Endothelial cell of umbilical vein (primary cell): ENCODE measurements at regions not wholly inside any gene's neighbourhood (a gene's known extent, or its start where the extent isn't known, plus 50 kb on each side); places are given as distances from the start of the nearest gene placed in this dataset.

Experiments used
- BruUV-seq: library from RNA; stranded (reverse); fragments of 400-500 nt; replicated peaks from 2 replicates; lab custom pipeline; 2021; lab: Mats Ljungman, UMichigan
- CTCF ChIA-PET: fragments of 300-600, 350-600 bp; sonication (Branson Sonifier 250); formaldehyde crosslinking; loops from one replicate; lab custom pipeline; 2021; ENCODE audit warnings: antibody characterized with exemption, inconsistent platforms; lab: Charles Lee
- POLR2A ChIA-PET: fragments of 300-600, 350-600 bp; sonication (Branson Sonifier 250); formaldehyde crosslinking; loops from one replicate; lab custom pipeline; 2021; ENCODE audit warnings: antibody characterized with exemption, inconsistent platforms; lab: Charles Lee
- DNase-seq: peaks from one replicate; pipeline ENCODE4 v3.0.0-alpha.2; 2011; ENCODE audit warnings: low read depth, low spot score
- FAIRE-seq: peaks from 2 replicates; lab custom pipeline; 2011; peaks lifted over from hg19 to GRCh38; lab: Jason Lieb, UNC
- H2AFZ ChIP-seq: 2 replicates; pipeline ENCODE4 v1.6.0; 2012; ENCODE audit warnings: low read depth, low read length, control low read depth, inconsistent platforms
- H3K27ac ChIP-seq: 2 replicates; pipeline ENCODE4 v1.5.1; 2011; ENCODE audit warnings: low read depth, mild to moderate bottlenecking, control low read depth, low read length, moderate library complexity; ENCODE audit not compliant: insufficient read depth
- H3K27me3 ChIP-seq, 2 experiments: 2 replicates each; pipeline versions ENCODE4 v1.6.0 to v1.6.1; 2011; ENCODE audit warnings: low read length in 2 of 2, mixed read lengths in 1 of 2; ENCODE audit not compliant: control insufficient read depth in 2 of 2, insufficient read depth in 2 of 2
- H3K36me3 ChIP-seq, 2 experiments: 2 replicates in 1 of 2; 3 replicates in 1 of 2; pipeline ENCODE4 v1.5.1; 2011; ENCODE audit warnings: low read length in 2 of 2, mild to moderate bottlenecking in 1 of 2, moderate library complexity in 1 of 2; ENCODE audit not compliant: control insufficient read depth in 2 of 2, insufficient read depth in 2 of 2; ENCODE audit errors: extremely low read depth in 1 of 2
- H3K4me1 ChIP-seq: 3 replicates; pipeline ENCODE4 v1.5.1; 2011; ENCODE audit warnings: mild to moderate bottlenecking, low read length; ENCODE audit not compliant: control insufficient read depth, insufficient read depth; ENCODE audit errors: extremely low read depth
- H3K4me2 ChIP-seq: 2 replicates; pipeline ENCODE4 v1.6.1; 2011; ENCODE audit warnings: low read length, control low read depth, mixed read lengths; ENCODE audit not compliant: insufficient read depth
- H3K4me3 ChIP-seq, 3 experiments: fragments of 200-600 bp in 1 of 3; sonication (generic), shearing (Covaris generic) in 1 of 3; replicated peaks in 1 of 3; 2 replicates each; pipeline ENCODE4 v1.5.1; 2011 to 2016; ENCODE audit warnings: control low read depth in 3 of 3, low read length in 3 of 3, mild to moderate bottlenecking in 2 of 3, inconsistent platforms in 1 of 3, low read depth in 1 of 3, moderate library complexity in 1 of 3; ENCODE audit not compliant: insufficient read depth in 1 of 3
- H3K79me2 ChIP-seq: 2 replicates; pipeline ENCODE4 v1.6.0; 2012; ENCODE audit warnings: low read length, inconsistent platforms; ENCODE audit not compliant: control insufficient read depth, insufficient read depth
- H3K9ac ChIP-seq: replicated peaks from 2 replicates; pipeline ENCODE3; 2011; ENCODE audit warnings: low read length, control low read depth; ENCODE audit not compliant: insufficient read depth; ENCODE audit errors: extremely low read depth
- H3K9me1 ChIP-seq: replicated peaks from 3 replicates; pipeline ENCODE4 v1.6.0; 2011; ENCODE audit warnings: mild to moderate bottlenecking, low read length; ENCODE audit not compliant: control insufficient read depth, insufficient read depth; ENCODE audit errors: extremely low read depth
- H3K9me3 ChIP-seq: replicated peaks from 2 replicates; pipeline ENCODE4 v1.5.1; 2012; ENCODE audit warnings: low read length, inconsistent platforms; ENCODE audit not compliant: control insufficient read depth, insufficient read depth
- H4K20me1 ChIP-seq: replicated peaks from 2 replicates; pipeline ENCODE3; 2011; ENCODE audit warnings: mild to moderate bottlenecking, low read length; ENCODE audit not compliant: control insufficient read depth, insufficient read depth; ENCODE audit errors: extremely low read depth
- CTCF ChIP-seq, 2 donors: IDR thresholded peaks; 1 replicate in 1 of 2; 2 replicates in 1 of 2; pipeline ENCODE4 v1.5.1; 2011; ENCODE audit warnings: low read length in 2 of 2, mild to moderate bottlenecking in 2 of 2, moderate library complexity in 2 of 2, control low read depth in 1 of 2, inconsistent platforms in 1 of 2, low read depth in 1 of 2; ENCODE audit not compliant: insufficient read depth in 1 of 2; ENCODE audit errors: extremely low read depth in 1 of 2
- EZH2 ChIP-seq: IDR thresholded peaks from 2 replicates; pipeline ENCODE4 v1.6.1; 2012; ENCODE audit warnings: borderline replicate concordance, low read depth, mild to moderate bottlenecking, moderate library complexity, low read length, inconsistent platforms; ENCODE audit not compliant: severe bottlenecking
- FOS ChIP-seq: IDR thresholded peaks from 2 replicates; pipeline ENCODE4 v1.6.1; 2011; ENCODE audit warnings: mild to moderate bottlenecking, low read length, moderate library complexity, borderline replicate concordance; ENCODE audit not compliant: insufficient read depth
- GATA2 ChIP-seq: IDR thresholded peaks from 2 replicates; pipeline ENCODE4 v1.7.0; 2011; ENCODE audit warnings: low read depth, mild to moderate bottlenecking, moderate library complexity, mixed read lengths, low read length; ENCODE audit not compliant: insufficient read length, insufficient read depth
- JUN ChIP-seq: IDR thresholded peaks from 2 replicates; pipeline ENCODE4 v1.6.1; 2011; ENCODE audit warnings: borderline replicate concordance, low read depth; ENCODE audit not compliant: insufficient read length, insufficient read depth
- MAX ChIP-seq: IDR thresholded peaks from 2 replicates; pipeline ENCODE4 v1.6.1; 2011; ENCODE audit not compliant: insufficient read depth, insufficient read length
- MYC ChIP-seq: IDR thresholded peaks from one replicate; pipeline ENCODE4 v1.6.1; 2011; ENCODE audit warnings: mild to moderate bottlenecking, low read depth, low read length
- POLR2A ChIP-seq: IDR thresholded peaks from 2 replicates; pipeline ENCODE4 v1.6.1; 2012; ENCODE audit warnings: low read depth, mild to moderate bottlenecking, control low read depth, low read length
- POLR2AphosphoS5 ChIP-seq: IDR thresholded peaks from 2 replicates; pipeline ENCODE4 v1.6.1; 2012; ENCODE audit warnings: low read depth, mild to moderate bottlenecking, control low read depth, low read length, moderate library complexity; ENCODE audit not compliant: insufficient read depth
- dilution Hi-C: fragments of 300-500 bp; cut with MboI; formaldehyde crosslinking; loops from one replicate; pipeline ENCODE4 v1.15.0; 2019; ENCODE audit warnings: low sequenced_read_pairs; ENCODE audit not compliant: extremely low pct_ligation_motif_present
- intact Hi-C: fragments of 100-400 bp; cut with micrococcal nuclease; formaldehyde crosslinking; loops from one replicate; pipeline ENCODE4 v1.10.0; 2022

- H3K4me2 ChIP-seq: no peak overlapping the region
- ChIA-PET CTCF (interaction anchor here (0.8 to 1.6 kb wide), 2 partner anchors 24 to 883 kb away, joined by 3 to 5 read pairs; no protein-coding TSS in a partner anchor), POLR2A (no interaction called here)
- DNase-seq (no peak), FAIRE-seq (no peak)
- dilution Hi-C loops (no loop called here), intact Hi-C loops (no loop called here)
- no TSS peak for BruUV-seq
- no peak for TF ChIP-seq FOS
- no peak for TF ChIP-seq MYC
- no peak for TF ChIP-seq EZH2
- TF ChIP-seq CTCF (IDR thresholded peaks at IDR 0.05; ENCODE audit: extremely low read depth in 1 of 2, insufficient read depth in 1 of 2, low read depth in 1 of 2, low read length in 2 of 2): no peak
- no peak for TF ChIP-seq POLR2A
- TF ChIP-seq GATA2: no peak
- TF ChIP-seq JUN: no peak
- TF ChIP-seq POLR2AphosphoS5: no peak
- TF ChIP-seq MAX: no peak
- no peak overlapping the region for H3K27ac ChIP-seq
- H3K9me1 ChIP-seq: no peaks in the 10 kb centered on the region
- no peaks in the 10 kb centered on the region for H3K36me3 ChIP-seq
- no peaks in the 10 kb centered on the region for H3K9me3 ChIP-seq
- H4K20me1 ChIP-seq: no peaks in the 10 kb centered on the region
- no peaks in the 10 kb centered on the region for H3K27me3 ChIP-seq
- H2AFZ ChIP-seq: no peak overlapping the region
- H3K4me1 ChIP-seq: no peaks in the 10 kb centered on the region
- no peak overlapping the region for H3K4me3 ChIP-seq
- no peaks in the 10 kb centered on the region for H3K79me2 ChIP-seq
- H3K9ac ChIP-seq: no peak overlapping the region
These were observed 462.8 kb downstream of the ISL1 start for GRCh38 chr5:51846015-51846414.
